HepG2 (cell line): ENCODE measurements at regions not wholly inside any gene's neighbourhood (a gene's known extent, or its start where the extent isn't known, plus 50 kb on each side); places are given as distances from the start of the nearest gene placed in this dataset.

Experiments used
- CTCF ChIP-seq: sonication (generic); formaldehyde crosslinking; IDR thresholded peaks from 2 replicates; pipeline ENCODE4 v1.5.0; 2020; ENCODE audit warnings: mild to moderate bottlenecking, missing genetic modification reagents, moderate library complexity
- EZH2 ChIP-seq: conservative IDR thresholded peaks from 2 replicates; pipeline ENCODE4 v1.6.1; 2012; ENCODE audit warnings: mild to moderate bottlenecking, low read depth, low read length, moderate library complexity
- POGK ChIP-seq: sonication (generic); formaldehyde crosslinking; conservative IDR thresholded peaks from 2 replicates; pipeline ENCODE4 v1.8.0; 2022; ENCODE audit warnings: mild to moderate bottlenecking, moderate library complexity, missing genetic modification reagents
- POLR2A ChIP-seq, 2 experiments: IDR thresholded peaks; 2 replicates each; pipeline ENCODE4 v1.6.1; 2011; ENCODE audit warnings: low read depth in 2 of 2, low read length in 2 of 2, mild to moderate bottlenecking in 1 of 2, moderate library complexity in 1 of 2; ENCODE audit not compliant: insufficient read depth in 1 of 2
- POLR2AphosphoS5 ChIP-seq: IDR thresholded peaks from 2 replicates; pipeline ENCODE4 v1.6.1; 2012; ENCODE audit warnings: low read depth, low read length
- PRDM15 ChIP-seq: sonication (generic); formaldehyde crosslinking; IDR thresholded peaks from 2 replicates; pipeline ENCODE4 v1.4.0; 2020; ENCODE audit warnings: missing genetic modification reagents
- SMAD3 ChIP-seq: sonication (generic); formaldehyde crosslinking; IDR thresholded peaks from 2 replicates; pipeline ENCODE4 v1.4.0; 2020; ENCODE audit warnings: missing genetic modification reagents
- ZNF274 ChIP-seq: sonication (generic); formaldehyde crosslinking; IDR thresholded peaks from 2 replicates; pipeline ENCODE4 v1.5.1; 2020; ENCODE audit warnings: mild to moderate bottlenecking, missing genetic modification reagents
- ZNF569 ChIP-seq: sonication (generic); formaldehyde crosslinking; IDR thresholded peaks from 2 replicates; pipeline ENCODE4 v1.5.0; 2020; ENCODE audit warnings: mild to moderate bottlenecking, missing genetic modification reagents, moderate library complexity, borderline replicate concordance

GRCh38 chr18:42442656-42443055 lies 487.6 kb downstream of the PIK3C3 start:
- TF ChIP-seq CTCF, result no peak
- no peak for TF ChIP-seq ZNF569
- TF ChIP-seq SMAD3 (CRISPR knock-in tag), result no peak
- no peak for TF ChIP-seq POLR2AphosphoS5
- no peak for TF ChIP-seq POLR2A (IDR thresholded peaks at IDR 0.05; ENCODE audit: insufficient read depth in 1 of 2, low read depth in 2 of 2, low read length in 2 of 2)
- TF ChIP-seq PRDM15 (CRISPR knock-in tag), result no peak
- TF ChIP-seq POGK (CRISPR knock-in tag), result no peak
- TF ChIP-seq EZH2, result no peak
- no peak for TF ChIP-seq ZNF274 (CRISPR knock-in tag)
